HK-2 (cell line): ENCODE measurements at regions not wholly inside any gene's neighbourhood (a gene's known extent, or its start where the extent isn't known, plus 50 kb on each side); places are given as distances from the start of the nearest gene placed in this dataset.
"Not testable (repeated sequence)": the region's sequence is repeated elsewhere in the genome, so short reads cannot be mapped to it uniquely, and the experiment has no call there.

Experiments
- DNase-seq: peaks from one replicate; pipeline ENCODE4 v3.0.0-alpha.2; 2018; ENCODE audit not compliant: unreplicated experiment

DNA sequence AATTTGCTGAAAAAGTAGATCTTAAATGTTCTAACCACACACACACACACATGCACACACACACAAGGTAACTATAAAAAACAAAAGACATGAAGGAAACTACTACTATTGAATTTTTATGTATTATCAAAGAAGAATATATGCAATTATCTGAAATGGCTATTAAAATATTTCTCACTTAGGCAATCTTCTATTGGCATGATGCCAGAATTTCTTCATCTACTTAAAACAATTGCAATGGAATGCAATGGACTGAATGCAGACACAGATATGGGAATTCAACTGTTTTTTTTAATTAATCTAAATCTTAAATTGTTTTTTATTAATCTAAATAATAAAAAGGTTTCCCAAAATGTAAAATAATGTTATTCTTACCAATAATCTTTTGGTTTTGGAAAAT, 152.6 kb upstream of the SMLR1 start:
- DNase-seq = no peak

DNA sequence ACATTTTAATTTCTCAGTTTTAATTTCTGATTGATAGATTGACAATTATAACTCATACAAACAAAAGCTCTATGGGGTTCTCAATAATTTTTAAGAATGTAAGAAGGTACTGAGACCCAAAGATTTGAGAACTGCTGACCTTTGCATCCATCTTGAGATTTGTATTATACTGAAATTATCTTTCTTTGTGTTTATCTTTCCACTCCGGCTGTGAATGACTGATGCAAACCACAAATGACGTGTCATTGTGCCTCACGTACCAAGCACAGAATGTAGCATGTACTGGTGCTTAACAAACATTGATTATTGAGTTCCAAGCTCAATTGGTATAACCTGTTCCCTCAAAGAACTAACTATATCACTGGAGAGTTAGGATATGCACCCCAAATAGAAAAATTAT, 152.1 kb upstream of the SMLR1 start:
- no peak for DNase-seq

DNA sequence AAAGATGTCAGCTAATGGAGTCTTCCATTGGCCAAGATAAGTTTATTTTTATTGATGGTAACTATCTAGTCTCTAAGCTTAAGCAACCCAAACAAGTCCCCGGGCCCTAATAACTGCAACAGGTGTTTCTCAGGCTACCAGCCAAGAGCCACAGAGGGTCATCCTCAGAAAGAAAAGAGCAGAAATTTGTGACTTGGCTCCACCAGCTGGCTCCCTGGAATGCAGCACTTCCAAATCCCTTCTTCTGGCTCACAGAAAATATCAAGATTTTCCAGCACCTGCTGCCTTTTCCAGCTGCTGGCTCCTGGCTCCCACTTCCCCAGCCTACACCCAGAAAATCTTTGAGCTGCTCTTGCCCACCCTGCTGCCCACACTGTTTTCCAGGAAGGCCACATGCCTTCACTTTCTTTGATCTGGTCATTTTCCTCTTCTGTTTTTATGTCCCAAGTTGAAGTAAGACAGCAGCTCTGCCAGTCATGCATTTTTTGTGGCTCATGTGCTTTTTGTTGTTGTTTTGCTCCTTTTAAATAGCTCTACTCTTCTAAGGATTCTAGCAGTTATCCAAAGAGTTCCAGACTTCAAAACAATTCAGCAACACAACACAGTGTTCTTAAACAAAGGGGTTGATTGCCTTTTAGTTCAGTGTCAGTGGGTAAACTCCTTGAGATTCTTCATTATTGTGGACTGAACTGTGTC, 151.0 kb upstream of the SMLR1 start:
- no peak for DNase-seq

DNA sequence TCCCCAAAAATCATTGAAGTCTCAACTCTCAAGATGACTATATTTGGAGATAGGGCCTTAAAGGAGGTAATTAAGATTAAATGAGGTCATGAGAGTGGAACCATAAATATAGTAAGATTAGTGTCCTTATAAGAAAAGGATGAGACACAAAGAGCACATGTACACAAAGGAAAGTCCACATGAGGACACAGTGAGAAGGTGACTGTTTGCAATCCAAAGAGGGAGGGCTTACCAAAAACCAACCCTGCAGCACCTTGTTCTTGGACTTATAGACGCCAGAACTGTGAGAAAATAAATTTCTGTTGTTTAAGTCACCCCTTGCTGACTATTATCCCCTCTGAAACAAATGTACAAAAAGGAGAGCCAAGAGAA, 150.4 kb upstream of the SMLR1 start:
- no peak for DNase-seq

DNA sequence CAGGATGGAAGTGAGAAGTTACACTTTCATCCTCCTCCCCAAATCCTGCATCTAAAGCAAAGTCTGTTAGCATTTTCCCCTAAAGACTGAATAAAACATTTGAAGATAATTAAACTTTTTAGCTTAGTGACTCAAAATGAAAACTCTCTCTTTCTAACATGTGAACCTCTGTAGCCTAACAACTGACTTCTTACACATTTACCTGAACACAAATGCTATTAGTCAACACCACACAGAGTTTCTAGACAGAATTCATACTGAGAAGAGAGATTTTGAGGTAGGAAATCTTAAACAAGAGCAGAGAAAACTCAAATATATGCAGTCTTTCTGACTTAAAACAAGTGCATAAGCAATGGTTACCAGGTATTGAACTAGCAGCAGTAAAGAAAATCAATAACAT, 149.9 kb upstream of the SMLR1 start:
- no peak for DNase-seq

DNA sequence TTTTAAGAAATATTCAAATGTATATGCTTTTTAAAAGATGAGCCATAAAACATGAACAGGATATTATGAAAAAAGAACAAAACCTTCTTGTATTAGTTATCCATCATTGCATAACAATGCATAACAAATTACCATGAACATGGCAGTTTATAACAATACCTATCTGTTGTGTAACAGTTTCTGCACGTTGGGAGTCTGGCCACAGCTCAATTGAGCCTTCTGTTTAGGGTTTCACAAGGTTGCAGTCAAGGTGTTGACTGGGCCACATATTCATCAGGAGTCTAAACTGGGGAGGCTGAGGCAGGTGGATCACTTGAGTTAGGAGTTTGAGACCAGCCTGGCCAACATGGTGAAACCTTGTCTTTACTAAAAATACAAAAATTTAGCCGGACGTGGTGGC, 149.4 kb upstream of the SMLR1 start:
- no peak for DNase-seq

DNA sequence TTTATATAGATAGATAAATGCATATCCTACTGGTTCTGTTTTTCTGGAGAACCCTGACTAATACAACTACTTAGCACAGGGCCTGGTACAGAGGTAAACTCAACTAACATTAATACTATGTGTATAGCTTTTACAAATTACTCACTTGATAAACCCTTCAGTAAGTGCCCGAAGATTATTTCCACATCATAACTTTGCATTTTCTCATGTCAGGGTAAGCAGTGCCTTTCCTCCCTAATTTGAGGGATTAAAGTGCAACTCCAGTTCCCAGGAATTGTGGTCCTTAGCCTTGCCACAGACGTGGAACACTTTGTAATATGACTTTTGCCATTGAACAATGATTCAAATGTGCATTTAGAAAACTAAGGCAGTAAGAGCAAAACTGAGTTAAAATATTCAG, 147.5 kb upstream of the SMLR1 start:
- DNase-seq = no peak

DNA sequence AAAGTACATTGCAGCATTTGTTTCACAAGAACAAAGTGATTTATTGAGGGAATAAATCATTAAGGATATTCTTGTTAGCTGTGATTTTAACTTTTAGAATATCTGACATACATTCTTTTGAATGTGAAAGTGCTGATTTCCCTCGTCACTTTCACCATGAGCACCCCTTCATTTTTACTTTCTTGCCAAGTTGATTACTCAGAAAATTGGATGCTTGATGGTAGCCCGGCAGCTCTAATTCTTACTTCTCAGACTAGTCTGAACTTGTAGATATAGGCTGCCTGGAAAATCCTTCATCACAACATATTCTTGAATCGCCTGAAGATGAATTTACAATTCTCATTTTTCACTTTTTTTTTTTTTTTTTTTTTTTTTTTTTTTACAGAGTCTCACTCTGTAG, 147.1 kb upstream of the SMLR1 start:
- no peak for DNase-seq

DNA sequence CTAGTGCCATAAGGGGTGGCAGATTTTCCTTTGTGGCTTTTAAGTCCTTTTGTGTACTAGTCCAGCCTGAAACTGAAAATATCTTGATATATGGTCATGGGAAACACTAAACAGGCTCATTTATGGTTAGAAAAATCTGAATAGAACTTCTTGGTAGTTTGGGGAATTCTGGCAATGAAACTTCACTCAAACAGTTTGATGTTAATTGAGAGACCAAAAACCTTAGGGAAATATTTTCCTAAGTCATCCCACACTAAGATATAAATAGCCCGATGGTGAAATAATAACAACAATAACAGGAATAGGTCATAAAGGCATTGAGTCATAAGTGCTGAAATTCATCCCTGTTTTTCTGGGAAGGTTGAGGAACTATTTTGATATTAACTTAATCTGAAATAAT, 146.2 kb upstream of the SMLR1 start:
- DNase-seq = no peak

DNA sequence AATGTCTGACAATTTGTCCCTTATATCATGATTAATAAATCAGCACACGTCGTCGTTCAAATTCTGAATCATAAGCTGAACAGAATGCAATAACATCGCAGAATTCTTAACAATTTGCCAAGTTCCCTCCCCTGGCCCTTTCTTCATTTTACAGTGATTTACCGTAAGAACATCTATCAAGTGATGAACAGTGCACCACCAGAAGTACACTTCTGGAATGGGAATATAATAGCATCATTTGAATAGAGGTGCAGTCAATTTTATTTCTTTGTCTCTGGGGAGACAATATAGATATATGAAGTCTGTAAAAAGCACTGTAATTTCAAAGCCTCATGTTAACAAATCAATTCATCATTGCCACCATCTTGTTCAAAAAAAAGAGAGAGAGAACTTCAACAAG, 145.1 kb upstream of the SMLR1 start:
- no peak for DNase-seq

DNA sequence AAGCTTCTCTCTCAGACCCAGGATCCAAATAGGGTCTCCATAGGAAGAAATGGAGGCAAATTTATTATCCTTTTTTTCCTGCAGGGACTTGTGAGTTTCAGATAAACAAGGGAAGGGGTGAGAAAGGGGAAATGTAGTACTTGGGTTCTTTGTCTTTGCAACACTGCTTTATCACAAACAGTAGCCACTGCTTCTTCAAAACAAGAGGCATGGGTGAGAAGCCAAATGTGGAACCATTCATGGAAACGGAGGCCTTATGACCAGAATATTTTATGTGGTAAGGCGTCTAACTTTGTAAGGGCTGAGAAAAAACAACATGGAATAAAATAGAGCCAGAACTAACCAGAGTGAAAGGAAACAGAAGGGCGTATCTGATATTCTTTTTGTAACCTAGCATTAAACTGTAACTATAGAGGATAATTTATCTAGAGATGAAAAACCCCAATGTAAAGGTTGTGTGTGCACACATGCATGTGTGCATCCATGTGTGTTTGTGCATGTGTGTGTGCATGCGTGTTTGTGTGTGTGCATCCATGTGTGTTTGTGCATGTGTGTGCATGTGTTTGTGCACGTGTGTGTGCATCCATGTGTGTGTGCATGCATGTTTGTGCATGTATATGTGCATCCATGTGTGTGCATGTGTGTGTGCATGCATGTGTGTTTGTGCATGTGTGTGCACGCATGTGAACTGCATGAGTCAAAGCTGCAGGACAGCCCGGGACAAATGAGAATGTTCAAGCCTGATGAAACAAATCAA, 143.3 kb upstream of the SMLR1 start:
- DNase-seq = no peak

DNA sequence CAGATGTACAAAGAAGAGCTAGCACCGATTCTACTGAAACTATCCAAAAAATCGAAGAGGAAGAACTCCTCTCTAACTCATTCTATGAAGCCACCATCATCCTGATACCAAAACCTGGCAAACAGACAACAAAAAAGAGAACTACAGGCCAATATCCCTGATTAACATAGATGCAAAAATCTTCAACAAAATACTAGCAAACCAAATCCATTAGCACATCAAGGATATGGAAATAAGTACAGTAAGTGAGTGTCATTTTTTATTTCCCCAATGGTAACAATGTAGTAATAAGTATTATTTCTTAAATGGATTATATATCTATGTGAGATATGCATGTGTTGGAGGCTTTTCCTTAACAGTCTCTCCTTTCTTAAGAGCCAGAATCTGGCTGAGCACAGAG, 134.5 kb upstream of the SMLR1 start:
- DNase-seq = no peak

DNA sequence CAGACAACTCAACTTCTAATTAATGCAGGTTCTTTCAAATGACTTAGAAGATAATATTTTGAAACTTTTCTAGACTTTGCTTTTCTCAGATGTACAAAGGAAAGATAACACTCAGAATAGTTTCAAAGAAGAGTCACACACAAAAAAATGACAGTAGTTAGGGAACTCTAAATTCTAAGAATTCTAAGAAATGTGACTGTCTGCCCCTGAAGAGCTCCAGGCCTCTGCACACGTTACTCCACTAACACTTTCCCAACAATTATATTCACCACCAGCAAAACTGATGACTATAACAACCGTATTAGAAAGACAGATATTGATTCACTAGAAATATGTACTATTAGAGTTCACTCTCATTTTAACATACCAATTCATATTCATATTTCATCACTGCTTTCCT, 133.3 kb upstream of the SMLR1 start:
- no peak for DNase-seq

DNA sequence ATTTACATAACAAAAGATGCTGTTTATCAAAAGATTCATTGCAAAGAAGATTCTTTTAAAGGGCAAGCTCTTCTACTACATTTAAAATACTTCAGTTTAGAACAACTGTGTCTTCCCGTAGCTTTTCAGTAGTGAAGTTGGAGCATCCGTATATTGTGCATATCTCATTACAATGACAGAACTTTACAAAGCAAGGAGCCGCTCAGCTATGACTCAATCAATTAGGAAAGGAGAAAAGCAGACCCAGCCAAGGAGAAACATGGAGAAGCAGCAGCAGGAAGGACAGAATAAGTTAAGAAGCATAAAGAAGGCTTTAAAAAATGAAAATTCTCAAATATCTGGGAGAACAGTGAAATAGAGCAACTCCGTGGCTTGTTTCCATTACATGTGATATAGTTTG, 132.6 kb upstream of the SMLR1 start:
- DNase-seq = no peak

DNA sequence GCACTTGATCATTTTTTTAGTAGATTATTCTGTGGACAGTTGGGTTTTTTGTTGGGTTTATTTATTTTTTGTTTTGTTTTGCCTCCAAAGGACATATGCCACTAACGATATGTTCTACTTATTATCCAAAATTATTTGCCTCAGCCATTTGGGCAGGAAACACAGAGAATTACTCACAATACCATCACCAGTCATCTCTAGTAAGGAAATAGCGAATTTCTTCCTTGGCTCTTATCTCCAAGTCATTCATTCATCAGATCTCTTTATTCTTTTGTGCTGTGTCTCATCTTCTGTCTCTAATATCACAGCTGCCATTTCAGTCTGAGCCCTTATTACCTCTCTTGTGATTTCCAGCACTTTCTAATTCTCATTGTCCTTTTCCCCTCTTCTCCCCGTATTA, 130.4 kb upstream of the SMLR1 start:
- DNase-seq = no peak

DNA sequence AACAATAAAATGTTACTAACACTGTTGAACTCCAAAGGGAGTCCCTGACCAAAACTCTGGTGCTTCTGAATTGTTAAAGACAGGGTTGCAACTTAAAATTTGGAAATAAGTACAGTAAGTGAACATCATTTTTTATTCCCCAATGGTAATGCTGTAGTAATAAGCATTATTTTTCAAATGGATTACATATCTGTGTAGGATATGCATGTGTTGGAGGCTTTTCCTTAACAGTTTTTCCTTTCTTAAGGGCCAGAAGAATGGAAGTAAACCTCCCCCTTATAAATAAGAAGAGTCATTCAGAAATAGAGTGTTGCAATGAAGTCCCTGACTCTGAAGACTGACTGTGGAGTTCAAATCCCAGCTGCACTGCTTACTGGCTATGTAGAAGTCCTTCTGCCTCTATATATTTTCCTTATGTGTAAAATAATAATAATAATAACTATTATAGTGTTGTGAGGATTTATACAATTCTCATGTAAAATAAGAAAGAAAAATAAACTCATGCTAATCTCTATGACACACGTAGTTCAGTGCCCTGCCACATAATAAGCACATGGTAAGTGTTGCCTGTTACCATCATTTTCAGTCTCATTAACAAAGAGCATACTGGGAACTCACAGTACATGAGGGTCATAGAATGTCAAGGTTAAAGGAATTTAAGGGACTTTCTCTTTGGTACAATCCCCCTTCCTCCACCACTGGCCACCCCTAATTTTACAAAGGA, 129.8 kb upstream of the SMLR1 start:
- no peak for DNase-seq

DNA sequence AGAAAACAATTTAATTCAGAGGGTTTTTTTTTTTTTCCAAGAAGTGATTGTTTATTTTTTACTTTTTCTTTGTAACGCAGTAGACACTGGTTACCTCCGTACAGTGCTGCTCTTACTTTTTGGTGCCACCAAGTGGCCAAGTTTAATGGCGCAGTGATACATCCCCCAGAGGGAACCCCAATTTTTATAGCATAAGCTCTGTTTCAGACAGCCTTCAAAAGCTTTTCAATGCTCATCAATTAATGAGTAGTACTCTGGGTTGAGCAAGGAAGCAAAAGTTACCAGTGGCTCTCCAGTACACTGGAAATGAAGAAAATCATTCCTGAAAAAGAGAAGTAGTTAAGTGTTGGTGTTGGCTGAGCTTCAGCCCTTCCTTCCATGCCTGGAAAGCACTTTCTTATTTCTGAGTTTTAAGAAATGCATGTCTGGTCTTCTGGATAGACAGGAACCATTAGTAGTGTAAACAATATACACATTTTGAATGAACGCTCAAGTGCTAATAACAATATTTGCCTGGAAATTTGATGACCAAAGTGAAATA, 129.1 kb upstream of the SMLR1 start:
- peak; percentile 5 for DNase-seq

DNA sequence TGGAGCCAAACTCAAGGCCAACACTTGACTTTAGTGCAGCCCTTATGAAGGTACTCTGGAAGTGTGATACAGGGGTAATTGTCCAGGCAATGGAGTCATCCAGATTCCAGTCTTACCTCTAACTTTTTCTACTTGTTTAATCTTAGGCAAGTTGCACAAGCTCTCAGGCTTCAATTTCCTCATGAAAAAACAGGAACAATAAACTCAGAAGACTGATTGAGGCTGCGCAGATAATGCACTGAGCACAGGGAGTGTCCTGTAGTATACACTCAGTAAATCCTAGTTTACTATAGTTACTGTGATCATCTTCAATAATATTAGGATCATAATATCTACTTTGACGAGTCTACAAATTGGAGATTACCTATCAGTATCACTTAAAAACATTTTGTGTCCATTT, 127.5 kb upstream of the SMLR1 start:
- no peak for DNase-seq

DNA sequence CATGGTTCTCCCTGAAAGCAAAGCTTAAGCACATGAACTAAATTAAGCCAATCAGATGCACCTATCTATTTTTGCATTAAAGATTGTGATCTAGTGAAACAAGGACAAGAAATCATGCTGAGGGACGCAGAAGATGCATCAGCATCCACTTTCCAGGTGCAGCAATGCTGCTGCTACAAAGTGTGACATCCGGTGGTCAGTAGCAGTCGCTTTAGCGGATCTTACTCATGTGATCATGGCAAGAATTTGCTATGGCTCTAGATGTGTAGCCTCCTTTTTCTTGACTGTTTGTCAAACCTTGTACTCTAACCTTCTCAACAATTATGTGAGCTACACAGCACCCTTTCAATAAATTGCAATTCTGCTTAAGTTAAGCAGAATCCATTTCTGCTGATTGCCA, 126.8 kb upstream of the SMLR1 start:
- no peak for DNase-seq

DNA sequence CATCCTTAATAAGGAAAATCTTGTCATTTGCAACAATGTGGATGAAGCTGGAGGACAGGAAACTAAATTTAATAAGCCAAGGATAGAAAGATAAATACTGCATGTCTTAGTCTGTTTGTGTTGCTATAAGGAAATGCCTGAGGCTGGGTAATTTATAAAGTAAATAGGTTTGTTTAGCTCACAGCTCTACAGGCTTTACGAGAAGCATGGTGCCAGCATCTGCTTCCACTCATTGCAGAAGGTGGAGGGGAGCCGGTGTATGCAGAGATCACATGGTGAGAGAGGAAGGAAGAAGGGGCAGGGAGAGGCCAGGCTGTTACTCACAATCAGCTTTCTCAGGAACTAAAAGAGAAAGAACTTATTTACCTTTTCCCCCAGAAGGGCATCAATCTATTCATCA, 118.9 kb upstream of the SMLR1 start:
- DNase-seq = no peak

DNA sequence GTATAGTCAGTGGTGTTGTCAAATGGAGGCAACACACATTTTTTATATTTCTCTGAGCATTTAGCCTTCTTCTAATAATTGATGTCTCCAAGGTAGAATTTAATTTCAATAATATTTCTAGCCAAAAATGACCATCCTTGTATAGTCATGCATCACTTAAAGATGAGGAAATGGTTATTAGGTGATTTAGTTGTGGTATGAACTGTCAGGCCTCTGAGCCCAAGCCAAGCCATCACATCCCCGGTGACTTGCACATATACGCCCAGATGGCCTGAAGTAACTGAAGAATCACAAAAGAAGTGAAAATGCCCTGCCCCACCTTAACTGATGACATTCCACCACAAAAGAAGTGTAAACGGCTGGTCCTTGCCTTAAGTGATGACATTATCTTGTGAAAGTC, 115.6 kb upstream of the SMLR1 start:
- not testable (repeated sequence) for DNase-seq

DNA sequence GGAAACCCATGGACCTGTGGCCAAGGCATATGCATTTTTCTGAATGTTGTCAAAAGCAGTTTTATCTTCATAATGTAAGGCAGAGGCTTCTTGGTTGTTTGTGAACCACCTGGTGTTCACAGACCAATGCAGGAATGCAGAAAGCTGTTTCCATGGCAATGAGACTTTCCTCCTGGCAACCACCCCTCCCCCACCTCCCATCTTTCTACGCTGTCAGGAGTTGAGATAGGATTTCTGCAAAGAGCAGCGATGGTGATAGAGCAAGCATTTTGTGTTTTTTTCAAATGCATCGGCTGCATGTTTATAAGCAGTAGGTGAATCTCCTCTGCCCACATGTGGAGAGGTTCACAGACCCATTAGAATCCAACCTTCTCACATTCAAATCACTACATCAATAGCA, 114.1 kb upstream of the SMLR1 start:
- no peak for DNase-seq

DNA sequence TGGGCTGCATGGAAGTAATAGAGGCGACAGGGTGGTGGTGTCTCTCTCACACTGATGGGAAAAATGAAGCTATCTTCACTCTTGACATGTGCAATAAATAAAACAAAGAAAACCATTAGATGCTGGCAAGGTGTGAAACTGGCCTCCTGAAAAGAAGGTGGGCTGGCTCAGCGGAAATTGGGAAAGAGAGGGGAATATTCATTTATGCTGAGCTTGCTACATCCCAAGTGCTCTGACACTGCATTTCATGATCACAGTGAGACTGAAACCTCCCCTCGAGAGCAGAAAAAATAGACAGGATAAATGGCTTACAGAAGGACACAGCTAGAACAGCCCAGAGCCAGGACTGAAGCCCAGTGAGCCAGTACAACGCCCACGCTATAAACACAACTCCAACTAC, 112.1 kb upstream of the SMLR1 start:
- DNase-seq = no peak
